ENCODE measurements at regions not wholly inside any gene's neighbourhood (a gene's known extent, or its start where the extent isn't known, plus 50 kb on each side); places are given as distances from the start of the nearest gene placed in this dataset.

DNA sequence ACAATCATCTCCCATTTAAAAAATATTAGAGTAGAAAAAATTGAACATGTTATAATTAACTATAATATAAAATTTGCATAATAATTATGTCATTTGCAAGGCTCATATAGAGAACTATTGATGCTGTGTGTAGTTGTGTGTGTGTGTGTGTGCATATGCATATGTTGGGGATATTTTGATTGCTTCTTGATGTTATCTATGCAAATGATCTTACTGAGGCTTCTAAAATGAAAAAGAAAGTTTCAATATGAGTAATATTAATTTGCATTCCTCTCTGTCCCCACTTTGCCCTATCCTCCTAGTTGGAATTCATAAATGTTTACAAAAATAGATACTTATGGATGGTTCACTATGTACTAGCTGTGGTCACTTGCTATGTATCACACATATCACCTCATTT, 523.3 kb downstream of the TRIB2 start:
- TF ChIP-seq ZNF274 (IDR thresholded peaks at IDR 0.05; ENCODE audit: low read depth, low read length) (no peak), SUZ12 (IDR thresholded peaks at IDR 0.05; ENCODE audit: extremely low read depth, insufficient read depth, insufficient read length) (no peak)

All from NT2/D1 (cell line).